H9 (cell line): ENCODE measurements at regions not wholly inside any gene's neighbourhood (a gene's known extent, or its start where the extent isn't known, plus 50 kb on each side); places are given as distances from the start of the nearest gene placed in this dataset.

ENCODE experiments used
- DNase-seq: peaks from one replicate; pipeline ENCODE4 v3.0.0-alpha.2; 2017
- H2AFZ ChIP-seq: one replicate; pipeline ENCODE4 v1.6.1; 2013; ENCODE audit warnings: mild to moderate bottlenecking, low read length, control low read depth, moderate library complexity
- H2AK5ac ChIP-seq: 2 replicates; pipeline ENCODE4 v1.6.1; 2013; ENCODE audit warnings: low read length, control low read depth, mixed read lengths; ENCODE audit not compliant: insufficient read length
- H2BK120ac ChIP-seq: one replicate; pipeline ENCODE4 v1.6.1; 2013; ENCODE audit warnings: low read depth, mild to moderate bottlenecking, low read length, control low read depth, inconsistent platforms; ENCODE audit not compliant: poor library complexity, severe bottlenecking
- H2BK12ac ChIP-seq: 2 replicates; pipeline ENCODE4 v1.6.1; 2013; ENCODE audit warnings: low read length, control low read depth, mixed read lengths, low read depth; ENCODE audit not compliant: insufficient read length
- H2BK15ac ChIP-seq: 2 replicates; pipeline ENCODE4 v1.6.1; 2013; ENCODE audit warnings: low read depth, low read length, control low read depth
- H2BK20ac ChIP-seq: one replicate; pipeline ENCODE4 v1.6.1; 2013; ENCODE audit warnings: low read depth, mild to moderate bottlenecking, low read length, control low read depth, inconsistent platforms; ENCODE audit not compliant: poor library complexity, severe bottlenecking
- H2BK5ac ChIP-seq: 2 replicates; pipeline ENCODE4 v1.6.1; 2013; ENCODE audit warnings: low read length, control low read depth, mixed read lengths; ENCODE audit not compliant: insufficient read length
- H3K14ac ChIP-seq: 2 replicates; pipeline ENCODE4 v1.6.1; 2013; ENCODE audit warnings: low read length, control low read depth; ENCODE audit not compliant: insufficient read depth
- H3K18ac ChIP-seq: 2 replicates; pipeline ENCODE4 v1.6.1; 2013; ENCODE audit warnings: low read depth, mild to moderate bottlenecking, mixed read lengths, low read length, control low read depth; ENCODE audit not compliant: insufficient read length
- H3K23ac ChIP-seq: 2 replicates; pipeline ENCODE4 v1.6.1; 2013; ENCODE audit warnings: low read length, control low read depth, mixed read lengths, low read depth; ENCODE audit not compliant: insufficient read length
- H3K23me2 ChIP-seq: 2 replicates; pipeline ENCODE4 v1.6.1; 2013; ENCODE audit warnings: low read depth, mild to moderate bottlenecking, mixed read lengths, low read length, control low read depth; ENCODE audit not compliant: insufficient read length, poor library complexity, severe bottlenecking
- H3K27ac ChIP-seq: 2 replicates; pipeline ENCODE4 v1.5.1; 2013; ENCODE audit warnings: low read length, control low read depth, mixed read lengths, low read depth; ENCODE audit not compliant: insufficient read length
- H3K27me3 ChIP-seq: 2 replicates; pipeline ENCODE4 v1.6.1; 2013; ENCODE audit warnings: low read length, control low read depth, inconsistent platforms; ENCODE audit not compliant: insufficient read depth
- H3K4ac ChIP-seq: 2 replicates; pipeline ENCODE4 v1.6.1; 2013; ENCODE audit warnings: low read depth, mild to moderate bottlenecking, control low read depth, inconsistent platforms, low read length, moderate library complexity
- H3K4me1 ChIP-seq: 2 replicates; pipeline ENCODE4 v1.6.1; 2013; ENCODE audit warnings: low read length, control low read depth, inconsistent platforms; ENCODE audit not compliant: insufficient read depth
- H3K4me2 ChIP-seq: 2 replicates; pipeline ENCODE4 v1.6.1; 2013; ENCODE audit warnings: low read length, control low read depth, mixed read lengths; ENCODE audit not compliant: insufficient read length, insufficient read depth
- H3K56ac ChIP-seq: 2 replicates; pipeline ENCODE4 v1.6.1; 2013; ENCODE audit warnings: low read depth, mild to moderate bottlenecking, mixed read lengths, low read length, control low read depth; ENCODE audit not compliant: insufficient read length
- H3K79me1 ChIP-seq: 2 replicates; pipeline ENCODE4 v1.6.1; 2013; ENCODE audit warnings: low read depth, mild to moderate bottlenecking, moderate library complexity, low read length, control low read depth, inconsistent platforms; ENCODE audit not compliant: insufficient read depth, poor library complexity, severe bottlenecking
- H3K79me2 ChIP-seq: 2 replicates; pipeline ENCODE4 v1.6.1; 2013; ENCODE audit warnings: low read length, control low read depth, inconsistent platforms; ENCODE audit not compliant: insufficient read depth
- H3K9ac ChIP-seq: 2 replicates; pipeline ENCODE4 v1.6.1; 2013; ENCODE audit warnings: low read length, control low read depth, mixed read lengths; ENCODE audit not compliant: insufficient read length; ENCODE audit errors: extremely low read depth
- H3K9me3 ChIP-seq: one replicate; pipeline ENCODE4 v1.6.1; 2013; ENCODE audit warnings: low read depth, low read length, inconsistent platforms; ENCODE audit not compliant: control insufficient read depth
- H3T11ph ChIP-seq: one replicate; pipeline ENCODE4 v1.6.1; 2013; ENCODE audit warnings: mild to moderate bottlenecking, low read length, control low read depth, inconsistent platforms
- H4K20me1 ChIP-seq: one replicate; pipeline ENCODE4 v1.6.1; 2013; ENCODE audit not compliant: control insufficient read depth, insufficient read length, insufficient read depth
- H4K5ac ChIP-seq: 2 replicates; pipeline ENCODE4 v1.6.1; 2013; ENCODE audit warnings: low read depth, mild to moderate bottlenecking, mixed read lengths, low read length, control low read depth; ENCODE audit not compliant: insufficient read length
- H4K8ac ChIP-seq: replicated peaks from 2 replicates; pipeline ENCODE4 v1.6.1; 2013; ENCODE audit warnings: low read length, control low read depth, mixed read lengths, low read depth; ENCODE audit not compliant: insufficient read length
- H4K91ac ChIP-seq: 2 replicates; pipeline ENCODE4 v1.6.1; 2013; ENCODE audit warnings: low read depth, mild to moderate bottlenecking, moderate library complexity, mixed read lengths, low read length, control low read depth; ENCODE audit not compliant: insufficient read length
- H3K27ac Mint-ChIP-seq, 3 experiments: 2 replicates in 2 of 3; 3 replicates in 1 of 3; pipeline ENCODE4 v1.8.0; 2020 to 2021; ENCODE audit warnings: mixed read lengths in 3 of 3, mild to moderate bottlenecking in 1 of 3, moderate library complexity in 1 of 3
- H3K27me3 Mint-ChIP-seq: 2 replicates; pipeline ENCODE4 v1.8.0; 2021; ENCODE audit warnings: low read depth, mild to moderate bottlenecking, moderate library complexity, mixed read lengths
- H3K36me3 Mint-ChIP-seq, 3 experiments: 2 replicates in 2 of 3; 3 replicates in 1 of 3; pipeline ENCODE4 v1.8.0; 2020 to 2021; ENCODE audit warnings: low read depth in 3 of 3, mixed read lengths in 3 of 3; ENCODE audit not compliant: insufficient read depth in 1 of 3
- H3K4me1 Mint-ChIP-seq, 2 experiments: 2 replicates each; pipeline ENCODE4 v1.8.0; 2020; ENCODE audit warnings: mixed read lengths in 2 of 2
- H3K4me3 Mint-ChIP-seq, 2 experiments: 2 replicates in 1 of 2; 3 replicates in 1 of 2; pipeline ENCODE4 v1.8.0; 2020 to 2021; ENCODE audit warnings: mild to moderate bottlenecking in 2 of 2, mixed read lengths in 2 of 2, moderate library complexity in 1 of 2
- H3K9me3 Mint-ChIP-seq, 2 experiments: 2 replicates in 1 of 2; 3 replicates in 1 of 2; pipeline ENCODE4 v1.8.0; 2020; ENCODE audit warnings: mild to moderate bottlenecking in 2 of 2, mixed read lengths in 2 of 2, moderate library complexity in 1 of 2
- WGBS: extraction: QIAGEN DNeasy Blood & Tissue Kit; methylation state at CpG from one replicate; pipeline ENCODE4 v1.1.7; 2013; ENCODE audit warnings: missing lambda C conversion rate, low lambda C conversion rate, mixed read lengths; ENCODE audit not compliant: insufficient read length; ENCODE audit errors: extremely low coverage; 5-methylcytosine and 5-hydroxymethylcytosine counted together
- TF ChIP-seq, protein P1 (sequence below): fragments of 200-600 bp; sonication (generic); conservative IDR thresholded peaks from 3 replicates; pipeline ENCODE4 v1.8.0; 2021; ENCODE audit warnings: antibody characterized with exemption, mild to moderate bottlenecking

DNA sequence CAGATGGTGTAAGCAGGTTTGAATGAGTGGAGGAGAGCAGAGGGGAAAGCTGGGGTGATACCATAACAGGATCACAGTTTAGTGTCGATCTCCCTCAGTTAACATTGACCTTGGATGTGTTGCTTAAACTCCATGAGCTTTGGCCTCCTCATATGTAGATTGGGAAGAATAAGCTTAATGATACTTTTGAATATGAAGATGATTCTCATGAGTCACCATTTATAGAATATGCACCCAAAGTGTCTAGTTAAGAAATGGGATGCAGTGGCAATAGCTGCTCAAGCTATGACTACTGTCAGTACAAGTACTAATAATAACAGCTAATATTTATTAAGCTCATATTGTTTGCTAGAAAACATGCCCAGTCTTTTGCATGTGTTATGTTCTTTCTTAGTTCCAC lies 236.2 kb upstream of the KIRREL3 start:
- Histone ChIP-seq H2AFZ (no peak overlapping the region), H4K8ac (no peak overlapping the region), H2BK120ac (no peak overlapping the region), H2BK5ac (no peak overlapping the region), H3K4ac (no peak overlapping the region), H2BK20ac (no peak overlapping the region), H3K23ac (no peak overlapping the region), H3K79me2 (no peaks in the 10 kb centered on the region), H3K9ac (no peak overlapping the region), H3K9me3 (no peaks in the 10 kb centered on the region), H3K18ac (no peak overlapping the region), H4K20me1 (no peaks in the 10 kb centered on the region), H3K23me2 (no peaks in the 10 kb centered on the region), H3K27ac (no peak overlapping the region), H3K14ac (no peak overlapping the region), H3K4me1 (no peaks in the 10 kb centered on the region), H3K56ac (no peak overlapping the region), H4K5ac (no peak overlapping the region), H4K91ac (no peak overlapping the region), H2BK15ac (no peak overlapping the region), H3T11ph (no peak overlapping the region), H2BK12ac (no peak overlapping the region), H2AK5ac (no peak overlapping the region), H3K79me1 (no peaks in the 10 kb centered on the region), H3K4me2 (no peak overlapping the region), H3K27me3 (no peaks in the 10 kb centered on the region)
- TF ChIP-seq, protein P1, sequence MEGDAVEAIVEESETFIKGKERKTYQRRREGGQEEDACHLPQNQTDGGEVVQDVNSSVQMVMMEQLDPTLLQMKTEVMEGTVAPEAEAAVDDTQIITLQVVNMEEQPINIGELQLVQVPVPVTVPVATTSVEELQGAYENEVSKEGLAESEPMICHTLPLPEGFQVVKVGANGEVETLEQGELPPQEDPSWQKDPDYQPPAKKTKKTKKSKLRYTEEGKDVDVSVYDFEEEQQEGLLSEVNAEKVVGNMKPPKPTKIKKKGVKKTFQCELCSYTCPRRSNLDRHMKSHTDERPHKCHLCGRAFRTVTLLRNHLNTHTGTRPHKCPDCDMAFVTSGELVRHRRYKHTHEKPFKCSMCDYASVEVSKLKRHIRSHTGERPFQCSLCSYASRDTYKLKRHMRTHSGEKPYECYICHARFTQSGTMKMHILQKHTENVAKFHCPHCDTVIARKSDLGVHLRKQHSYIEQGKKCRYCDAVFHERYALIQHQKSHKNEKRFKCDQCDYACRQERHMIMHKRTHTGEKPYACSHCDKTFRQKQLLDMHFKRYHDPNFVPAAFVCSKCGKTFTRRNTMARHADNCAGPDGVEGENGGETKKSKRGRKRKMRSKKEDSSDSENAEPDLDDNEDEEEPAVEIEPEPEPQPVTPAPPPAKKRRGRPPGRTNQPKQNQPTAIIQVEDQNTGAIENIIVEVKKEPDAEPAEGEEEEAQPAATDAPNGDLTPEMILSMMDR = no peak
- Mint-ChIP-seq H3K27ac (no peak overlapping the region), H3K4me3 (no peak overlapping the region), H3K9me3 (no peaks in the 10 kb centered on the region), H3K27me3 (no peaks in the 10 kb centered on the region), H3K36me3 (no peaks in the 10 kb centered on the region), H3K4me1 (no peaks in the 10 kb centered on the region)
- no CpG with 5 or more reads among the region's 1 CpG for WGBS
- no peak for DNase-seq
